ENCODE measurements at regions not wholly inside any gene's neighbourhood (a gene's known extent, or its start where the extent isn't known, plus 50 kb on each side); places are given as distances from the start of the nearest gene placed in this dataset.

GRCh38 chr10:78566284-78567111 lies 502.3 kb upstream of the ZMIZ1 start:
- DNase-seq (ENCODE audit: low spot score), result no peak
- in situ Hi-C loops (cut with MboI; ENCODE audit: low sequenced_read_pairs, unreplicated experiment), result no loop called here
- no peak for TF ChIP-seq CTCF (IDR thresholded peaks at IDR 0.05; ENCODE audit: borderline replicate concordance, control extremely low read depth, extremely low read depth, insufficient read depth, missing control alignments)

GRCh38 chr10:78567680-78568455 lies 500.9 kb upstream of the ZMIZ1 start:
- in situ Hi-C loops (cut with MboI; ENCODE audit: low sequenced_read_pairs, unreplicated experiment), result no loop called here
- no peak for TF ChIP-seq CTCF (IDR thresholded peaks at IDR 0.05; ENCODE audit: borderline replicate concordance, control extremely low read depth, extremely low read depth, insufficient read depth, missing control alignments)
- no peak for DNase-seq (ENCODE audit: low spot score)

- DNase-seq (ENCODE audit: low spot score), result no peak
- no peak for TF ChIP-seq CTCF (IDR thresholded peaks at IDR 0.05; ENCODE audit: borderline replicate concordance, control extremely low read depth, extremely low read depth, insufficient read depth, missing control alignments)
- in situ Hi-C loops (cut with MboI; ENCODE audit: low sequenced_read_pairs, unreplicated experiment), result no loop called here
Observed at GRCh38 chr10:78568620-78569019, 500.1 kb upstream of the ZMIZ1 start.

- DNase-seq (ENCODE audit: low spot score), result no peak
- no peak for TF ChIP-seq CTCF (IDR thresholded peaks at IDR 0.05; ENCODE audit: borderline replicate concordance, control extremely low read depth, extremely low read depth, insufficient read depth, missing control alignments)
- in situ Hi-C loops (cut with MboI; ENCODE audit: low sequenced_read_pairs, unreplicated experiment), result no loop called here
Observed at GRCh38 chr10:78570633-78571235, 498.0 kb upstream of the ZMIZ1 start.

GRCh38 chr10:78571286-78571685 lies 497.5 kb upstream of the ZMIZ1 start:
- TF ChIP-seq CTCF (IDR thresholded peaks at IDR 0.05; ENCODE audit: borderline replicate concordance, control extremely low read depth, extremely low read depth, insufficient read depth, missing control alignments), result no peak
- DNase-seq (ENCODE audit: low spot score), result no peak
- in situ Hi-C loops (cut with MboI; ENCODE audit: low sequenced_read_pairs, unreplicated experiment), result no loop called here

- in situ Hi-C loops (cut with MboI; ENCODE audit: low sequenced_read_pairs, unreplicated experiment), result no loop called here
- TF ChIP-seq CTCF (IDR thresholded peaks at IDR 0.05; ENCODE audit: borderline replicate concordance, control extremely low read depth, extremely low read depth, insufficient read depth, missing control alignments), result no peak
Observed at GRCh38 chr10:78571891-78572290, 496.9 kb upstream of the ZMIZ1 start.

More at GRCh38 chr10:78571891-78572290, 496.9 kb upstream of the ZMIZ1 start:
- DNase-seq (ENCODE audit: low spot score), result no peak

All from GM13976 (cell line).